ENCODE measurements at regions not wholly inside any gene's neighbourhood (a gene's known extent, or its start where the extent isn't known, plus 50 kb on each side); places are given as distances from the start of the nearest gene placed in this dataset.
"Not testable (repeated sequence)": the region's sequence is repeated elsewhere in the genome, so short reads cannot be mapped to it uniquely, and the experiment has no call there.

GRCh38 chr10:30172091-30172490 is 112.7 kb upstream of the JCAD start:
- intact Hi-C loops (cut with micrococcal nuclease), result no loop called here

GRCh38 chr10:30171601-30172000 is 112.2 kb upstream of the JCAD start:
- intact Hi-C loops (cut with micrococcal nuclease), result no loop called here

- intact Hi-C loops (cut with micrococcal nuclease), result no loop called here
Measured at GRCh38 chr10:30170814-30171213, 111.4 kb upstream of the JCAD start.

- intact Hi-C loops (cut with micrococcal nuclease), result no loop called here
Measured at GRCh38 chr10:30170146-30170545, 110.8 kb upstream of the JCAD start.

- intact Hi-C loops (cut with micrococcal nuclease), result no loop called here
Measured at GRCh38 chr10:30169342-30169741, 110.0 kb upstream of the JCAD start.

GRCh38 chr10:30166929-30167328 is 107.5 kb upstream of the JCAD start:
- intact Hi-C loops (cut with micrococcal nuclease), result no loop called here

GRCh38 chr10:30163410-30163809 is 104.0 kb upstream of the JCAD start:
- intact Hi-C loops (cut with micrococcal nuclease), result not testable (repeated sequence)

GRCh38 chr10:30162796-30163195 is 103.4 kb upstream of the JCAD start:
- intact Hi-C loops (cut with micrococcal nuclease), result not testable (repeated sequence)

GRCh38 chr10:30160271-30160982 is 101.0 kb upstream of the JCAD start:
- intact Hi-C loops (cut with micrococcal nuclease), result no loop called here

- intact Hi-C loops (cut with micrococcal nuclease), result not testable (repeated sequence)
Measured at GRCh38 chr10:30159614-30160013, 100.2 kb upstream of the JCAD start.

- intact Hi-C loops (cut with micrococcal nuclease), result no loop called here
Measured at GRCh38 chr10:30158325-30158960, 99.1 kb upstream of the JCAD start.

GRCh38 chr10:30155401-30155800 is 96.0 kb upstream of the JCAD start:
- intact Hi-C loops (cut with micrococcal nuclease), result no loop called here

- intact Hi-C loops (cut with micrococcal nuclease), result no loop called here
Measured at GRCh38 chr10:30154561-30154960, 95.2 kb upstream of the JCAD start.

GRCh38 chr10:30154126-30154525 is 94.7 kb upstream of the JCAD start:
- intact Hi-C loops (cut with micrococcal nuclease), result no loop called here

GRCh38 chr10:30151581-30152389 is 92.4 kb upstream of the JCAD start:
- intact Hi-C loops (cut with micrococcal nuclease), result loop anchor here (2.0 kb wide), 1 partner anchor 125 kb away; no protein-coding TSS in a partner anchor

GRCh38 chr10:30141423-30141822 is 82.0 kb upstream of the JCAD start:
- intact Hi-C loops (cut with micrococcal nuclease), result no loop called here

GRCh38 chr10:30134171-30134945 is 75.0 kb upstream of the JCAD start:
- intact Hi-C loops (cut with micrococcal nuclease), result no loop called here

GRCh38 chr10:30133198-30133597 is 73.8 kb upstream of the JCAD start:
- intact Hi-C loops (cut with micrococcal nuclease), result no loop called here

- intact Hi-C loops (cut with micrococcal nuclease), result not testable (repeated sequence)
Measured at GRCh38 chr10:30131369-30131768, 72.0 kb upstream of the JCAD start.

GRCh38 chr10:30129326-30129725 is 69.9 kb upstream of the JCAD start:
- intact Hi-C loops (cut with micrococcal nuclease), result not testable (repeated sequence)

- intact Hi-C loops (cut with micrococcal nuclease), result no loop called here
Measured at GRCh38 chr10:30127120-30127541, 67.7 kb upstream of the JCAD start.

Data from T-helper 1 cell treated with Interleukin-12 subunit alpha and Interleukin-12 subunit beta and Interleukin-4 antibody, amounts not matched to agents 30 ng/mL and 1 ng/mL, for 36 hours (primary cell).